ENCODE measurements at regions not wholly inside any gene's neighbourhood (a gene's known extent, or its start where the extent isn't known, plus 50 kb on each side); places are given as distances from the start of the nearest gene placed in this dataset.

DNA sequence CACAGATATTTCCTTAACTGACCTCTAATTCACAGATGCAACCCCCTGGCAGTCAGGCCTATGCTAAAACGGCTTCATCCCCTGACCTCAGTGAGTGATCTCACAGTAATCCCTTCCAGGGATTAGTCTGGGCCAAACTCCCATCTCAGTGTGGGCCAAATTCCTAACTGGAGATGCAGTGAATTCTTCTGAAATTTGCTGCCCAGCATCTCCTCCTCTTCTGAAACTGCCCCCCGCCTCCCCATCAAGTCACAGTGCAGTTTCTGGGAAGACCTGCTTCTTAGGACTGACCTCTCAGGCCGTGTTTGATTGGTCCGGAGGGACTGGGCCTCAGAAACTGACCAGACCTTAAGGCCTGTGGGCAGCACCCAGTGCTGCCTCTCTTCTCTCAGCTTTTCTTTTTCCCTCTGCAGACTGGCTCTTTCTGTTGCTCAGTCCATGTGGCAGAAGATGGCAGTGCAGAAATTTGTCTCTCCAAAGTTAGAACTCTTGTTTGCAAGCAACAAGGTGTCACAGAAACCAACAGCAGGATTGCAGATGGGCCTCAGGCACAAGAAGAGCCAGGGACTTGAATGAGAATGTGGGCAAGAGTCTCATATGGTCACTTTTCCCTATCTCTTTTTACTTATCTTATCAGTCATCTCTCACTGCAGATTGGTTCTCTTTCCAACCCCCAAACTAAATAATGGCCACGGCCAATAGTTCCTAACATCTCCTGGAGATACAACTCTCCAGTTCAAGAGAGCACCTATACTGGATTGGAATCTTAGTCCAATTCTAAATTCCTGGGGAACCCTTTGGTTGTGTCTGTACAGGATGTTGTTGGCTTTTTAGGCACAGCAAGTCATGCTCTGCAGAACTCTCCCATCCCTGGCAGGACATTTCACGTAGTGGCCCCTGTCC lies 95.5 kb upstream of the RALGPS2 start:
- Histone ChIP-seq H3K36me3 (ENCODE audit: low read length) (no peaks in the 10 kb centered on the region), H3K9me3 (ENCODE audit: insufficient read depth, low read length) (no peaks in the 10 kb centered on the region), H2AFZ (ENCODE audit: low read depth, low read length, severe bottlenecking) (no peak overlapping the region), H3K27ac (ENCODE audit: low read depth, low read length) (no peak overlapping the region), H4K20me1 (ENCODE audit: low read depth, low read length) (no peaks in the 10 kb centered on the region), H3K79me2 (ENCODE audit: insufficient read depth, low read length) (no peaks in the 10 kb centered on the region), H3K4me2 (ENCODE audit: low read depth, low read length, poor library complexity, severe bottlenecking) (no peak overlapping the region), H3F3A (ENCODE audit: insufficient read depth) (no peaks in the 10 kb centered on the region), H3K9me2 (replicated peaks; ENCODE audit: insufficient read depth, low read length) (no peaks in the 10 kb centered on the region), H3K4me3 (ENCODE audit: insufficient read depth, low read length, poor library complexity, severe bottlenecking) (no peak overlapping the region), H3K27me3 (ENCODE audit: low read length) (no peaks in the 10 kb centered on the region), H3K9ac (ENCODE audit: low read length) (no peak overlapping the region)
- TF ChIP-seq, protein P1, sequence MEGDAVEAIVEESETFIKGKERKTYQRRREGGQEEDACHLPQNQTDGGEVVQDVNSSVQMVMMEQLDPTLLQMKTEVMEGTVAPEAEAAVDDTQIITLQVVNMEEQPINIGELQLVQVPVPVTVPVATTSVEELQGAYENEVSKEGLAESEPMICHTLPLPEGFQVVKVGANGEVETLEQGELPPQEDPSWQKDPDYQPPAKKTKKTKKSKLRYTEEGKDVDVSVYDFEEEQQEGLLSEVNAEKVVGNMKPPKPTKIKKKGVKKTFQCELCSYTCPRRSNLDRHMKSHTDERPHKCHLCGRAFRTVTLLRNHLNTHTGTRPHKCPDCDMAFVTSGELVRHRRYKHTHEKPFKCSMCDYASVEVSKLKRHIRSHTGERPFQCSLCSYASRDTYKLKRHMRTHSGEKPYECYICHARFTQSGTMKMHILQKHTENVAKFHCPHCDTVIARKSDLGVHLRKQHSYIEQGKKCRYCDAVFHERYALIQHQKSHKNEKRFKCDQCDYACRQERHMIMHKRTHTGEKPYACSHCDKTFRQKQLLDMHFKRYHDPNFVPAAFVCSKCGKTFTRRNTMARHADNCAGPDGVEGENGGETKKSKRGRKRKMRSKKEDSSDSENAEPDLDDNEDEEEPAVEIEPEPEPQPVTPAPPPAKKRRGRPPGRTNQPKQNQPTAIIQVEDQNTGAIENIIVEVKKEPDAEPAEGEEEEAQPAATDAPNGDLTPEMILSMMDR (IDR thresholded peaks at IDR 0.05; ENCODE audit: insufficient read depth, low read length, poor library complexity, severe bottlenecking): no peak

DNA sequence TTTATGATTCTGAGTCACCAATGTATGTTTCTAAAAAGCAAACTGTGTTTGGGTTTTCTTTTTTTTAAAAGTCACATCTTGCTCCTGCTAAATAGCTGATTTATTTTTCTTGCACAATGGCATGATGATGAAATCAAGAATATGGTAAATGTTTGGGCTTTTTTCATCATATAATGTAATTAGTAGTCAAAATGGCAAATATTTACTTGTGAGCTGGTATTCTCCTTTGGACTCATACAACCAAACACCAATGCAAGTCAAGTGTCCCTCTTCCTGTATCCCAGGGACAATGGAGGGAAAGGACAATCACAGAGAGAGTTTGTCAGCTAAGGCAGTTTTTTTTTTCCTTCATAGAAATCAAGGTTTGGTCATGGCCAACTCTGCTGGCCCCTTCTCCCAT lies 94.6 kb upstream of the RALGPS2 start:
- H3F3A ChIP-seq (ENCODE audit: insufficient read depth): no peaks in the 10 kb centered on the region
- no peaks in the 10 kb centered on the region for H4K20me1 ChIP-seq (ENCODE audit: low read depth, low read length)
- H3K9me3 ChIP-seq (ENCODE audit: insufficient read depth, low read length): no peaks in the 10 kb centered on the region
- TF ChIP-seq EZH2phosphoT487 (conservative IDR thresholded peaks at IDR 0.05; ENCODE audit: low read length): no peak
- TF ChIP-seq, protein P1 (IDR thresholded peaks at IDR 0.05; ENCODE audit: insufficient read depth, low read length, poor library complexity, severe bottlenecking): no peak
- H2AFZ ChIP-seq (ENCODE audit: low read depth, low read length, severe bottlenecking): no peak overlapping the region
- H3K36me3 ChIP-seq (ENCODE audit: low read length): no peaks in the 10 kb centered on the region
- no peak overlapping the region for H3K4me3 ChIP-seq (ENCODE audit: insufficient read depth, low read length, poor library complexity, severe bottlenecking)
- no peaks in the 10 kb centered on the region for H3K27me3 ChIP-seq (ENCODE audit: low read length)
- no peaks in the 10 kb centered on the region for H3K79me2 ChIP-seq (ENCODE audit: insufficient read depth, low read length)
- no peak overlapping the region for H3K9ac ChIP-seq (ENCODE audit: low read length)
- H3K4me2 ChIP-seq (ENCODE audit: low read depth, low read length, poor library complexity, severe bottlenecking): no peak overlapping the region
- no peak overlapping the region for H3K27ac ChIP-seq (ENCODE audit: low read depth, low read length)
- no peaks in the 10 kb centered on the region for H3K9me2 ChIP-seq (replicated peaks; ENCODE audit: insufficient read depth, low read length)

DNA sequence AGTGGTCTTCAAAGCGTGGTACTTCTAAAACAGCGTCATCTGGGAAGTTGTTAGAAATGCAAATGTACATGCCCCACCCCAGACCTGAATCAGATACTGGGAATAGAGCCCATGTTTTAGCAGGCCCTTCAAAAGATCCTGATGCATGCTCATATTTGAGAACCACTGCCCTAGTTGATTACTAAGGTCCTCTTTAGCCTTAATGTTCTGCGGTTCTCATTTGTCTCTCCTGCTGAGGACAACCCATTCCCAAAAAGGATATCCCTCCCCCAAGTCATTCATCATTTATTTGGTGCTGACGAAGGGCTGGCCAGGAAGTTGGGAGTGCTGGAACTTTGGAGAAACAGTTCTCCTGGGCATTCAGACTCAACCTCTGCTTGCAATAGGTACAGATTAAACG lies 92.4 kb upstream of the RALGPS2 start:
- Histone ChIP-seq H3K4me2 (ENCODE audit: low read depth, low read length, poor library complexity, severe bottlenecking) (no peak overlapping the region), H3K36me3 (ENCODE audit: low read length) (no peaks in the 10 kb centered on the region), H2AFZ (ENCODE audit: low read depth, low read length, severe bottlenecking) (no peak overlapping the region), H3K27me3 (ENCODE audit: low read length) (no peaks in the 10 kb centered on the region), H3K9ac (ENCODE audit: low read length) (no peak overlapping the region), H3K9me2 (replicated peaks; ENCODE audit: insufficient read depth, low read length) (no peaks in the 10 kb centered on the region), H4K20me1 (ENCODE audit: low read depth, low read length) (no peaks in the 10 kb centered on the region), H3K79me2 (ENCODE audit: insufficient read depth, low read length) (no peaks in the 10 kb centered on the region), H3K4me3 (ENCODE audit: insufficient read depth, low read length, poor library complexity, severe bottlenecking) (no peak overlapping the region), H3F3A (ENCODE audit: insufficient read depth) (no peaks in the 10 kb centered on the region), H3K9me3 (ENCODE audit: insufficient read depth, low read length) (no peaks in the 10 kb centered on the region), H3K27ac (ENCODE audit: low read depth, low read length) (no peak overlapping the region)
- TF ChIP-seq, protein P1 (IDR thresholded peaks at IDR 0.05; ENCODE audit: insufficient read depth, low read length, poor library complexity, severe bottlenecking): no peak
- TF ChIP-seq EZH2phosphoT487 (conservative IDR thresholded peaks at IDR 0.05; ENCODE audit: low read length): no peak

All from SU-DHL-6 (cell line).